PFSK-1 (cell line): ENCODE measurements at regions not wholly inside any gene's neighbourhood (a gene's known extent, or its start where the extent isn't known, plus 50 kb on each side); places are given as distances from the start of the nearest gene placed in this dataset.

Experiments
- FOXP2 ChIP-seq: optimal IDR thresholded peaks from 2 replicates; pipeline ENCODE3; 2011; ENCODE audit warnings: borderline replicate concordance, control low read depth, inconsistent platforms; ENCODE audit not compliant: insufficient read depth; ENCODE audit errors: extremely low read length, extremely low read depth
- POLR2AphosphoS5 ChIP-seq: IDR thresholded peaks from 2 replicates; pipeline ENCODE4 v1.6.1; 2012; ENCODE audit warnings: low read depth, mild to moderate bottlenecking, control low read depth, low read length, moderate library complexity
- SIN3A ChIP-seq: IDR thresholded peaks from 2 replicates; pipeline ENCODE4 v1.6.1; 2012; ENCODE audit warnings: mild to moderate bottlenecking, low read length, moderate library complexity, borderline replicate concordance; ENCODE audit not compliant: insufficient read depth
- TAF1 ChIP-seq: IDR thresholded peaks from 2 replicates; pipeline ENCODE4 v1.6.1; 2012; ENCODE audit warnings: low read length, control low read depth, borderline replicate concordance; ENCODE audit not compliant: insufficient read depth
- TF ChIP-seq, protein P1 (sequence below), 2 experiments: IDR thresholded peaks; 2 replicates each; pipeline versions ENCODE4 v1.6.1 to v1.8.0; 2011 to 2012; ENCODE audit warnings: low read depth in 2 of 2, low read length in 2 of 2, control low read depth in 1 of 2, inconsistent platforms in 1 of 2, mild to moderate bottlenecking in 1 of 2, moderate library complexity in 1 of 2; ENCODE audit not compliant: insufficient read depth in 1 of 2

DNA sequence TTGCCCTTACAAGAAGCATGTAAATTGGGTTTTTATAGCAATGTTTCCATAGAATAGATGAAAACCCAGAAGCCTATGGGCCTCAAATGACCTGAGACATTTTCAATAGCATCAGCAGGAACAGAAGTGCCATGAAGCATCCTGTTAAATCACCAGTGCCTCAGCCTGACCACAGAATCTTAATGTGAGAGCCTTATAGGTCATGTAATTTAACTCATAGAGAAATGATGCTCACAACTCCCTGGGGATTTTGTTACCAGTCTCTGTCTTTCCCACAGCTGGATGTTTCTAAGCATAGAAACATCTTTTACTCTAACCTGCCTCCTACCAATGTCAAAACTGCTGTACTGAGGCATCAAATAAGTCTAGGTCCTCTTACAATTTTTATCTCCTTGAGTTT, 295.8 kb upstream of the ACVR2A start:
- no peak for TF ChIP-seq SIN3A

- TF ChIP-seq, protein P1, sequence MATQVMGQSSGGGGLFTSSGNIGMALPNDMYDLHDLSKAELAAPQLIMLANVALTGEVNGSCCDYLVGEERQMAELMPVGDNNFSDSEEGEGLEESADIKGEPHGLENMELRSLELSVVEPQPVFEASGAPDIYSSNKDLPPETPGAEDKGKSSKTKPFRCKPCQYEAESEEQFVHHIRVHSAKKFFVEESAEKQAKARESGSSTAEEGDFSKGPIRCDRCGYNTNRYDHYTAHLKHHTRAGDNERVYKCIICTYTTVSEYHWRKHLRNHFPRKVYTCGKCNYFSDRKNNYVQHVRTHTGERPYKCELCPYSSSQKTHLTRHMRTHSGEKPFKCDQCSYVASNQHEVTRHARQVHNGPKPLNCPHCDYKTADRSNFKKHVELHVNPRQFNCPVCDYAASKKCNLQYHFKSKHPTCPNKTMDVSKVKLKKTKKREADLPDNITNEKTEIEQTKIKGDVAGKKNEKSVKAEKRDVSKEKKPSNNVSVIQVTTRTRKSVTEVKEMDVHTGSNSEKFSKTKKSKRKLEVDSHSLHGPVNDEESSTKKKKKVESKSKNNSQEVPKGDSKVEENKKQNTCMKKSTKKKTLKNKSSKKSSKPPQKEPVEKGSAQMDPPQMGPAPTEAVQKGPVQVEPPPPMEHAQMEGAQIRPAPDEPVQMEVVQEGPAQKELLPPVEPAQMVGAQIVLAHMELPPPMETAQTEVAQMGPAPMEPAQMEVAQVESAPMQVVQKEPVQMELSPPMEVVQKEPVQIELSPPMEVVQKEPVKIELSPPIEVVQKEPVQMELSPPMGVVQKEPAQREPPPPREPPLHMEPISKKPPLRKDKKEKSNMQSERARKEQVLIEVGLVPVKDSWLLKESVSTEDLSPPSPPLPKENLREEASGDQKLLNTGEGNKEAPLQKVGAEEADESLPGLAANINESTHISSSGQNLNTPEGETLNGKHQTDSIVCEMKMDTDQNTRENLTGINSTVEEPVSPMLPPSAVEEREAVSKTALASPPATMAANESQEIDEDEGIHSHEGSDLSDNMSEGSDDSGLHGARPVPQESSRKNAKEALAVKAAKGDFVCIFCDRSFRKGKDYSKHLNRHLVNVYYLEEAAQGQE (IDR thresholded peaks at IDR 0.05; ENCODE audit: insufficient read depth in 1 of 2, low read depth in 2 of 2, low read length in 2 of 2): no peak
- TF ChIP-seq TAF1: no peak
- no peak for TF ChIP-seq POLR2AphosphoS5
- TF ChIP-seq SIN3A: no peak
- TF ChIP-seq FOXP2: no peak
Observed at GRCh38 chr2:147548451-147548850, 296.4 kb upstream of the ACVR2A start.

DNA sequence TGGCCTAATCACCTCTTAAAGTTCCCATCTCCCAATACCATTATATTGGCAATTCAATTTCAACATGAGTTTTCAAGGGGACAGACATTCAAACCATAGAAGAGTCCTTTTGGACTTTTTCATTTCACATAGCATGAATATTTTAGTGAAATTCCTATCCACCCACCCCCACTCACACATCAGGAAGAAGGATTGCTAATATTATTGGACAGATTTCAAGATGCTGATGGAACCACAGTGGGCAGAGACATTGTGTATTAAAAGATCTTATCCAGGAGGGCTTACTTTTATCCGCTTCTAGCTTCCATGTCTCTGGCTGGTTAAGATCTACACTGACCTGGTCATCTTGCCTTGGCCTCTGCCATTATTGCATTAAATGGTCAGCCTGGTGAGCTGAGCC, 297.4 kb upstream of the ACVR2A start:
- TF ChIP-seq, protein P1 (IDR thresholded peaks at IDR 0.05; ENCODE audit: insufficient read depth in 1 of 2, low read depth in 2 of 2, low read length in 2 of 2): no peak
- TF ChIP-seq POLR2AphosphoS5 (no peak), FOXP2 (no peak), SIN3A (no peak), TAF1 (no peak)

GRCh38 chr2:147546109-147546508, 298.7 kb upstream of the ACVR2A start:
- TF ChIP-seq TAF1: no peak
- TF ChIP-seq SIN3A: no peak
- no peak for TF ChIP-seq POLR2AphosphoS5
- TF ChIP-seq, protein P1 (IDR thresholded peaks at IDR 0.05; ENCODE audit: insufficient read depth in 1 of 2, low read depth in 2 of 2, low read length in 2 of 2): no peak

DNA sequence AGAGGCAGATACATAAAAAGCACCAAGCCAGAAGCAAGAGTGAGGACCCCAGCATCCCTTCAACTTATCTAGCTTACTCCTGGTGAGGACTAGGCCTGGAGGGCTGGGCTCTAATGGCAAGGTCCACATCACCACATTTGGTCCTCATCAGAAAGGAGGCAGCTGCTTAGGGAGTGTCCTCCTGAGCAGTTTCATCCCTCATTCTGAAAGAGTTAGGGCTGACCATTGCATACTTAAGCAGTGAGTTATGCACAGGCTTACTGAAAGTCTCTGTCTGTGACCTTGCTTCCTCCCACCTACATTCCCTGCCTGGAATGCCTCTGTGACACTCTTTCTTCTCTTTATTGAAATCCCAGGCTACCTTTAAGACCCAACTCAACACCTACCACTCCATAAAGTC, 301.8 kb upstream of the ACVR2A start:
- TF ChIP-seq POLR2AphosphoS5 (no peak), SIN3A (no peak), TAF1 (no peak), FOXP2 (no peak)
- TF ChIP-seq, protein P1 (IDR thresholded peaks at IDR 0.05; ENCODE audit: insufficient read depth in 1 of 2, low read depth in 2 of 2, low read length in 2 of 2): no peak
